ENCODE measurements at regions not wholly inside any gene's neighbourhood (a gene's known extent, or its start where the extent isn't known, plus 50 kb on each side); places are given as distances from the start of the nearest gene placed in this dataset.

- Histone ChIP-seq H3K36me3 (no peaks in the 10 kb centered on the region), H3K4me3 (no peak overlapping the region), H3K27ac (no peak overlapping the region), H3K9me3 (no peaks in the 10 kb centered on the region), H3K4me1 (peaks cover 0 to 4% (median 0%) of the 10 kb centered on the region in 3 donors), H3K27me3 (no peaks in the 10 kb centered on the region)
- TF ChIP-seq CTCF (IDR thresholded peaks at IDR 0.05) (no peak), EP300 (IDR thresholded peaks at IDR 0.05) (no peak), POLR2A (IDR thresholded peaks at IDR 0.05) (no peak), POLR2AphosphoS5 (IDR thresholded peaks at IDR 0.05) (no peak)
- 67% methylated on average over 4 to 6 of the region's 20 CpGs for WGBS, 2 donors (ENCODE audit: low coverage in 1 of 2)
- ATAC-seq, result no peak
Observed at GRCh38 chr10:110363572-110364411, 59.1 kb upstream of the SMNDC1 start.

DNA sequence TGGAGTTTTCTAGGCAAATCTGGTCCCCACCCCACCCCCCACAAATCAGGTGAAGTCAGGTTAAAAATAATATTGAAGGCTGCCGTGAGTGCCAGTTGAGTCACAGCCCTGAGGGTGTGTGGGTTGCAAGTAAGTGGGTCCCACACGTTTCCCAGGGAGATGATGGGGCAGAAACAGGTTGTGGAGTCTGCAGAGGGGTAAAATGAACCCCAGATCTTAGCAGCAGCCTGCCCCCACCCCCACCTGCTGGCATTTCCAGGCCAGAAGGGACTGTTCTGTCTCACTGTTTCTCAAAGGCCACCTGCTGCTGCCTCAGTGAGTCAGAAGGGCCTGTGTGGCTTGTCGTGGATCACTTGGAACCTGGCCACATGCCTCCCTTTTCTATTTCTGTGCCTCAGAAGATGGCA lies 59.8 kb upstream of the SMNDC1 start:
- no peak overlapping the region for H3K4me3 ChIP-seq
- 83% methylated on average over 1 of the region's 3 CpGs; no CpG with 5 or more reads in 1 of the 2 donors for WGBS, 2 donors (ENCODE audit: low coverage in 1 of 2)
- H3K9me3 ChIP-seq, result no peaks in the 10 kb centered on the region
- no peak overlapping the region for H3K27ac ChIP-seq
- no peaks in the 10 kb centered on the region for H3K36me3 ChIP-seq
- TF ChIP-seq POLR2AphosphoS5 (IDR thresholded peaks at IDR 0.05), result no peak
- TF ChIP-seq CTCF (IDR thresholded peaks at IDR 0.05), result no peak
- TF ChIP-seq EP300 (IDR thresholded peaks at IDR 0.05), result no peak
- no peak for TF ChIP-seq POLR2A (IDR thresholded peaks at IDR 0.05)
- H3K4me1 ChIP-seq, result no peaks in the 10 kb centered on the region
- ATAC-seq, result no peak
- H3K27me3 ChIP-seq, result no peaks in the 10 kb centered on the region

- no peak for ATAC-seq
- TF ChIP-seq POLR2AphosphoS5 (IDR thresholded peaks at IDR 0.05) (no peak), POLR2A (IDR thresholded peaks at IDR 0.05) (no peak), EP300 (IDR thresholded peaks at IDR 0.05) (no peak), CTCF (IDR thresholded peaks at IDR 0.05) (no peak)
Observed at GRCh38 chr10:110365356-110366143, 60.8 kb upstream of the SMNDC1 start.

DNA sequence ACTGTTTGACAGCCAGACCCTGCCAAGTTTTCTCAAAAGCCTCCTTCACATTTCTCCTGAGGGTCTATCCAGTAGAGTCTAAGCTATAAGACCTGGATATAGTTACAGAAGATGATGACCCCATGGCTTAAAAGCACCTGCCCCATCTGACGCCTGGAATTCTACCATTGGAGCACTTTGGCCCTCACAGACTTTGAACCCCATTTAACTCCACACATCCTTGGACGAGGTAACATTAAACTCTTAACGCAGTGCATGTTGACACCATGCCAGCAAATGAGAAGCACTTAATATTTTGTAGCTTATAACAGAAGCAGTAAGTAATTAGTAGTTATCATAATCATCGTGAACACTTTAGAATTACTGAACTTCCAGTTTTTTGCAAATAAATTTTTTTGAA lies 61.9 kb upstream of the SMNDC1 start:
- Histone ChIP-seq H3K27ac (no peak overlapping the region), H3K9me3 (no peaks in the 10 kb centered on the region), H3K27me3 (no peaks in the 10 kb centered on the region), H3K4me3 (no peak overlapping the region), H3K4me1 (no peaks in the 10 kb centered on the region), H3K36me3 (no peaks in the 10 kb centered on the region)
- WGBS, 2 donors (ENCODE audit: low coverage in 1 of 2), result 74 to 79% methylated on average over 4 of the region's 4 CpGs
- no peak for TF ChIP-seq CTCF (IDR thresholded peaks at IDR 0.05)
- TF ChIP-seq EP300 (IDR thresholded peaks at IDR 0.05), result no peak
- TF ChIP-seq POLR2A (IDR thresholded peaks at IDR 0.05), result no peak
- no peak for TF ChIP-seq POLR2AphosphoS5 (IDR thresholded peaks at IDR 0.05)
- ATAC-seq, result no peak

More at GRCh38 chr10:110365356-110366143, 60.8 kb upstream of the SMNDC1 start:
- no peak overlapping the region for H3K4me3 ChIP-seq
- 96% methylated on average over 5 to 7 of the region's 9 CpGs for WGBS, 2 donors (ENCODE audit: low coverage in 1 of 2)
- H3K27ac ChIP-seq, result no peak overlapping the region
- no peaks in the 10 kb centered on the region for H3K27me3 ChIP-seq
- H3K9me3 ChIP-seq, result no peaks in the 10 kb centered on the region
- no peaks in the 10 kb centered on the region for H3K36me3 ChIP-seq
- H3K4me1 ChIP-seq, result no peaks in the 10 kb centered on the region

Data from gastroesophageal sphincter (tissue), 4 donors.